SK-MEL-5 (cell line): ENCODE measurements at regions not wholly inside any gene's neighbourhood (a gene's known extent, or its start where the extent isn't known, plus 50 kb on each side); places are given as distances from the start of the nearest gene placed in this dataset.

ENCODE experiments used
- DNase-seq: peaks from one replicate; pipeline ENCODE4 v3.0.0-alpha.2; 2016; ENCODE audit warnings: low read depth, low spot score
- in situ Hi-C: cut with HindIII; loops from 2 replicates; pipeline ENCODE4 v1.10.0; 2016; ENCODE audit warnings: low sequenced_read_pairs, high pct_unique_total_duplicates, low pct_unique_long_range_greater_than_20kb
- small RNA-seq, 2 experiments: library from RNA; depleted of rRNA; stranded (forward); fragments of <200 nt; gene quantifications; one replicate each; pipeline ENCODE3, GENCODE V24; 2014

GRCh38 chr5:52204310-52204709 is 583.4 kb upstream of the ITGA1 start:
- in situ Hi-C loops = no loop called here
- DNase-seq = no peak

Small RNA genes lying in the stretch of these regions (small RNA-seq; reads per million reads assigned to genes)
- gene RNA5SP182 = 0.04 to 0.38 reads per million in 2 experiments
